Ectodermal cell (in vitro differentiated cells): ENCODE measurements at regions not wholly inside any gene's neighbourhood (a gene's known extent, or its start where the extent isn't known, plus 50 kb on each side); places are given as distances from the start of the nearest gene placed in this dataset.
"Not testable (repeated sequence)": the region's sequence is repeated elsewhere in the genome, so short reads cannot be mapped to it uniquely, and the experiment has no call there.

Experiments used
- H3K27ac ChIP-seq: 2 replicates; pipeline ENCODE4 v1.7.0; 2013; ENCODE audit warnings: mild to moderate bottlenecking, low read depth, low read length; ENCODE audit not compliant: insufficient read depth, poor library complexity, severe bottlenecking
- H3K27me3 ChIP-seq: 2 replicates; pipeline ENCODE4 v1.7.0; 2013; ENCODE audit warnings: mild to moderate bottlenecking, low read length; ENCODE audit not compliant: insufficient read depth, control insufficient read depth, poor library complexity, severe bottlenecking
- H3K36me3 ChIP-seq: one replicate; pipeline ENCODE4 v1.7.0; 2013; ENCODE audit warnings: low read length; ENCODE audit not compliant: control insufficient read depth, insufficient read depth
- H3K4me1 ChIP-seq: one replicate; pipeline ENCODE4 v1.7.0; 2013; ENCODE audit warnings: low read length; ENCODE audit not compliant: control insufficient read depth, insufficient read depth
- H3K4me3 ChIP-seq: 2 replicates; pipeline ENCODE4 v1.7.0; 2013; ENCODE audit warnings: low read depth, low read length, control low read depth; ENCODE audit not compliant: insufficient read depth
- H3K9me3 ChIP-seq: 2 replicates; pipeline ENCODE4 v1.7.0; 2013; ENCODE audit warnings: mild to moderate bottlenecking, low read length, moderate library complexity; ENCODE audit not compliant: control insufficient read depth
- WGBS, 2 experiments: methylation state at CpG; one replicate each; pipeline ENCODE4 v1.1.7; 2013; ENCODE audit warnings: missing lambda C conversion rate in 2 of 2; 5-methylcytosine and 5-hydroxymethylcytosine counted together

GRCh38 chr2:7627583-7627982, 710.4 kb downstream of the RNF144A start:
- Histone ChIP-seq H3K4me1 (no peaks in the 10 kb centered on the region), H3K4me3 (no peak overlapping the region), H3K9me3 (no peaks in the 10 kb centered on the region), H3K27ac (no peak overlapping the region), H3K27me3 (no peaks in the 10 kb centered on the region), H3K36me3 (no peaks in the 10 kb centered on the region)
- 88 to 92% methylated on average over 3 of the region's 3 CpGs for WGBS, 2 experiments

DNA sequence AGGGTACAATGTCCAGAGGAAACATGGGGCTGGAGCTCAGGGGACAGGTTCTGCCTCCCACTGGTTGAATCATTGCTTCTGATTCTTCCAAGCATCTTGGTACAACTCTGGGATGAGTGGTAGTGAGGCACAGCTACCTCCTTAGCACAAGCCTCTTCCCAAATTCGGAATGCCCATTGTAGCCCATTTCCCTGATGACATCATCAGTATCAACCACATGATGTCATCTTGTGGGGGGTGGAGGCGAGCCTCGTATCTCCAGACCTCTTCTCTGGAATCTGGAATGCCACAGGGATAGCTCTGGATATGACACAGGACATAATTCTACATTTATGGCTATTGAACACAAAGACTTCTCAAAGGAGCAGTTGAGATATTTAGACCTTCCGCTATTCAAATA, 715.2 kb downstream of the RNF144A start:
- no peaks in the 10 kb centered on the region for H3K9me3 ChIP-seq
- no peaks in the 10 kb centered on the region for H3K4me1 ChIP-seq
- no peaks in the 10 kb centered on the region for H3K36me3 ChIP-seq
- no peak overlapping the region for H3K27ac ChIP-seq
- no peak overlapping the region for H3K4me3 ChIP-seq
- WGBS, 2 experiments, result 94 to 96% methylated on average over 4 of the region's 4 CpGs
- H3K27me3 ChIP-seq, result no peaks in the 10 kb centered on the region

DNA sequence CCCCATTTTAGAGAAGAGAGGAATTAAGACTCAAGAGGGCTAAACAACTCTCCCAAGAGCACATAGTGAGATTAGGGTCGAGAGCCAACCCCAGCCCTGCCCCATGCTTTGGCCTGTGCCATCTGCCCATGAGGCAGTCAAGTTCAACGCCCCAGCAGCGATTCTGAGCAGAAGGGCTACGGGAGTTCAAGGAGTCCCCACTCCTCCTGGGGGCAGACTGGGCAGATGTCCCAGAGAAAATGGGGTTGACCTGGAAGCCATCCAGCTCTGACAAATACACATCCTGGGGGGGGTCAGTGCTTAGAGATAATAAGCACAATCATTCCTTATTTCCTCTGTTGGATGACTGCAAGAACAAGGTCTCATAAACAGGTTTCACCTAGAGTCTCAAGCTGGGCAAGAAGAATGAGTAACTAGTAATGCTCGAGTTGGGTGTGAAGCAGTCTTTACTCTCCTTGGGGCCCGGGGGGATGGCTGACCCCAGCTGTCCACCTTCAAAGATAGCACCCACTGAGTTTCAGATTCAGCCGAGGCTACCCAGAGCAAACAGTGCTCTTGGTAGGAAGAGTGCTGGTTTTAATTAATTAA, 716.4 kb downstream of the RNF144A start:
- H3K9me3 ChIP-seq, result no peaks in the 10 kb centered on the region
- no peaks in the 10 kb centered on the region for H3K27me3 ChIP-seq
- 90 to 94% methylated on average over 7 of the region's 7 CpGs for WGBS, 2 experiments
- no peak overlapping the region for H3K27ac ChIP-seq
- H3K36me3 ChIP-seq, result no peaks in the 10 kb centered on the region
- H3K4me1 ChIP-seq, result no peaks in the 10 kb centered on the region
- no peak overlapping the region for H3K4me3 ChIP-seq

DNA sequence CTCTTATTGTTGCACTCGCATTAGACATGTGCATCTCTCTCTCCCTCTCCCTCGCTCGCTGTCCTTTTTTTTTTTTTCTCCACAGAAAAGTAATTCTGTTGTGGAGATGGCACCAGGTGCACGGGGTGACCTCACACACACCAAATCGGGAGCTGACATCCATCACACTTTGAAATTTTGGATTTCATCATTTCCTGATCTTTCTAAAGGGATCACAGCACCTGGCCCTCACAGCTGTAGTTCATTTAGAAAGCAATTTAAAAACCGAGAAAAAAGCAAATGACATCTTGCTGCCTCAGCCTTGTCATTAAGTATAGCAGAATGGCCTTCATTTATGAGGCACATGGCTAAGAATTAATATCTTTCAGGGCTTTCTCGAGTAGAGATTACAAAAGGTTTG, 717.2 kb downstream of the RNF144A start:
- 95 to 96% methylated on average over 7 of the region's 7 CpGs for WGBS, 2 experiments

DNA sequence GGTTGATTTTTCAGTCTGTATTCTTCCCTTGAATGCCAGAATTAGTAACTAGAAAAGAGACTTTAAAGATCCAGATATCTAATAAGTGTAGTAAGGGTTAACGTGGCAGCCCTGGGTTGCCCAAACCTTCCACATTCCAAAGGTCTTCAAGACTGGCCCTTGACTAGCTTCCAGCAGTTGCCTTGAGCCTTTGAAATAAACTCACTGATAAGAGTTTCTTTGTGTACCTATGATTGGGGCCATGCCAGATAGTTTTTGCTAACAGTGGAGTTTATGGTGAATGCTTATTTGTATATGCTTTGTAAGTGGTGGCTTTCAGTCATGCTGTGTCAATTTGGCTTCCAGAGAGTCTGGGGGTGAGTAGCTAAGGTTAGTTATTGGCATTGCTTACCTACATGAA, 722.3 kb downstream of the RNF144A start:
- Histone ChIP-seq H3K4me3 (no peak overlapping the region), H3K27ac (no peak overlapping the region), H3K4me1 (no peaks in the 10 kb centered on the region), H3K9me3 (no peaks in the 10 kb centered on the region), H3K36me3 (no peaks in the 10 kb centered on the region), H3K27me3 (no peaks in the 10 kb centered on the region)
- 94 to 100% methylated on average over 1 of the region's 1 CpG for WGBS, 2 experiments

More for the DNA sequence above, 717.2 kb downstream of the RNF144A start:
- no peaks in the 10 kb centered on the region for H3K9me3 ChIP-seq
- H3K4me3 ChIP-seq, result no peak overlapping the region
- H3K27me3 ChIP-seq, result no peaks in the 10 kb centered on the region
- H3K36me3 ChIP-seq, result no peaks in the 10 kb centered on the region
- H3K4me1 ChIP-seq, result no peaks in the 10 kb centered on the region
- H3K27ac ChIP-seq, result no peak overlapping the region

DNA sequence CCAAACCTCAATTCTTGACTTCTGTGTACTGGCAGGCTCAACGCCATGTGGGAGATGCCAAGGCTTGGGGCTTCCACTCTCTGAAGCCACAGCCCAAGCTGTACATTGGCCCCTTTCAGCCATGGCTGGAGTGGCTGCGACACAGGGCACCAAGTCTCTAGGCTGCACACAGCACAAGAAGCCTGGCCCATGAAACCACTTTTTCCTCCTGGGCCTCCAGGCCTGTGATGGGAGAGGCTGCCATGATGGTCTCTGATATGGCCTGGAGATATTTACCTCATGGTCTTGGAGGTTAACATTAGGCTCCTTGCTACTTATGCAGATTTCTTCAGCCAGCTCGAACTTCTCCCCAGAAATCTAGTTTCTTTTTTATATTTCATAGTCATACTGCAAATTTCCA, 724.1 kb downstream of the RNF144A start:
- H3K27ac ChIP-seq, H3K4me1 ChIP-seq, H3K27me3 ChIP-seq, H3K9me3 ChIP-seq, H3K36me3 ChIP-seq, H3K4me3 ChIP-seq: not testable (repeated sequence)
- 89 to 95% methylated on average over 3 of the region's 3 CpGs for WGBS, 2 experiments

DNA sequence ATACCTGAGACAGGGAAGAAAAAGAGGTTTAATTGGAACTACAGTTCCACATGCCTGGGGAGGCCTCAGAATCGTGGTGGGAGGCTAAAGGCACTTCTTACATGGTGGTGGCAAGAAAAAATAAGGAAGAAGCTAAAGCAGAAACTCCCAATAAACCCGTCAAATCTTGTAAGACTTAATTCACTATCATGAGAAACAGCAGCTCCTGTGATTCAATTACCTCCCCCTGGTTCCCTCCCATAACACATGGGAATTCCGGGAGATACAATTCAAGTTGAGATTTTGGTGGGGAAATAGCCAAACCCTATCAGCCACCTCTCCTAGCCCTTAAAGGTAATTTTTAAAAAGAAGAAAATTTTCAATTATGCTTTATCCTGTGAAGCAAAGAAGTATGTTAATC, 728.8 kb downstream of the RNF144A start:
- H3K27ac ChIP-seq, result no peak overlapping the region
- no peak overlapping the region for H3K4me3 ChIP-seq
- H3K4me1 ChIP-seq, result no peaks in the 10 kb centered on the region
- H3K9me3 ChIP-seq, result no peaks in the 10 kb centered on the region
- no peaks in the 10 kb centered on the region for H3K36me3 ChIP-seq
- no peaks in the 10 kb centered on the region for H3K27me3 ChIP-seq
- 90 to 93% methylated on average over 2 to 3 of the region's 3 CpGs for WGBS, 2 experiments

DNA sequence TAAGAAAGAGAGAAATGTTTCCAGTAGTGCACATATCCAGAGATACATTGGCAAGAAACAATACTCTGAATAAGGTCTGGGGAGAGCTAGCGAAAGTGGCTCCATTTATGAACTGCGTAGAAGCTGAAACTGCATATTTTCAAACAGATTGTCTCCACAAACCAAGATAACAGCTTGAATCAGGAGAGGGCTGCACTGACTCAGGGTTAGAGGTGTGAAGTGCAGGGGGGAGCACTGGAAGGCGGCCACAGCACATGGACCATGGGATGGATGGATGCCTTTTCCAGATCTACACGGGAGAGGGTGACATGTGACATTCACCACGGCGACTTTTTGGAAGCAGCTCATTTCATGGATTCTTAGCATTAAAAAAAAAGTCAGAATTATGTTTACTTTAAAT, 729.4 kb downstream of the RNF144A start:
- H3K27me3 ChIP-seq, result no peaks in the 10 kb centered on the region
- WGBS, 2 experiments, result 94 to 96% methylated on average over 6 of the region's 6 CpGs
- H3K4me1 ChIP-seq, result no peaks in the 10 kb centered on the region
- H3K36me3 ChIP-seq, result no peaks in the 10 kb centered on the region
- no peaks in the 10 kb centered on the region for H3K9me3 ChIP-seq
- no peak overlapping the region for H3K4me3 ChIP-seq
- no peak overlapping the region for H3K27ac ChIP-seq

- Histone ChIP-seq H3K4me3 (no peak overlapping the region), H3K36me3 (no peaks in the 10 kb centered on the region), H3K9me3 (no peaks in the 10 kb centered on the region), H3K27me3 (no peaks in the 10 kb centered on the region), H3K4me1 (no peaks in the 10 kb centered on the region), H3K27ac (no peak overlapping the region)
- WGBS, 2 experiments, result 93 to 97% methylated on average over 4 to 6 of the region's 7 CpGs
Measured at GRCh38 chr2:7648221-7648795, 731.1 kb downstream of the RNF144A start.

DNA sequence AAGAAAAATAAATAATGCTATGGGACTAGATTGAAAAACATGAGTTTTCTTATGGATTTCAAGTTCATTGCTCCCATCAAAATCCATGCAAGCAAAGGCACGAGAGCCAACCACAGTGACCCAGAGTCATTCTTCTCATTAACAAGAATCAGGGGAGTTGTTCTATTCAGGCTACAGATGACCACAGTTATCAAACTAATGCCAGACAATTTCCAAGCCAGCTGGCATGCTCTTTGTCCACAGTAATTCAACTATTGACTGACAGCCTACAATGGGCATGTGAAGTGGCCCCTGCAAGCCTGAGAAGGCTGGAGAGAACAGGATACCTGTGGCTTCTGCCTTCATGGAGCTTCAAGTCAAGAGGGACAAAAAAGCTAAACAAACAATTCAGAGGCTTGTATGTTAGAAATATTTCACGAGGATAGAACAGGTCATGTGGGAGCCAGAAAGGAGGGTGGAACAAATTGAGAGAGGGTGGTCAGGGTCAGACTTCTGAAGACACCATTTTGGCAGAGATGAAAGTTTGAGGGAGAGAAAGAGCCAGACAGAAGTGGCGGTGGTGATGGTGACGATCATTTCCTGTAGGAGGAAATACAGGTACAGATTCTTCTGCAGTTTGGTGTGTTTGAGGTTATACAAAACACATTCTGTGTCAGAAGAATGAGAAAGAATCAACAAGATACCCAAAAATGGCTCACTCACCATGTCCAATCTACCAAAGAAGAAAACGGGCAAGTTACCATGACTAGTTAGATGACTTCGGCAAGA, 732.4 kb downstream of the RNF144A start:
- Histone ChIP-seq H3K4me3 (no peak overlapping the region), H3K9me3 (no peaks in the 10 kb centered on the region), H3K36me3 (no peaks in the 10 kb centered on the region), H3K27ac (no peak overlapping the region), H3K4me1 (no peaks in the 10 kb centered on the region), H3K27me3 (no peaks in the 10 kb centered on the region)
- WGBS, 2 experiments, result 94% methylated on average over 6 of the region's 6 CpGs
